GM23248 (cell line): ENCODE measurements at regions not wholly inside any gene's neighbourhood (a gene's known extent, or its start where the extent isn't known, plus 50 kb on each side); places are given as distances from the start of the nearest gene placed in this dataset.

Source experiments
- DNase-seq: peaks from one replicate; pipeline ENCODE4 v3.0.0-alpha.2; 2015
- H2AFZ ChIP-seq: fragments of 200-600 bp; sonication (generic); 2 replicates; pipeline ENCODE4 v1.6.1; 2016; ENCODE audit warnings: antibody characterized with exemption
- H3F3A ChIP-seq: fragments of 200-600 bp; sonication (generic); 2 replicates; pipeline ENCODE4 v1.6.1; 2016; ENCODE audit warnings: mild to moderate bottlenecking, antibody characterized with exemption, mixed run types; ENCODE audit not compliant: insufficient read depth
- H3K27ac ChIP-seq: fragments of 200-600 bp; sonication (generic); 2 replicates; pipeline ENCODE4 v1.5.1; 2016; ENCODE audit warnings: mild to moderate bottlenecking
- H3K27me3 ChIP-seq: fragments of 200-600 bp; sonication (generic); replicated peaks from 2 replicates; pipeline ENCODE4 v1.6.1; 2016; ENCODE audit warnings: mild to moderate bottlenecking; ENCODE audit not compliant: insufficient read depth
- H3K36me3 ChIP-seq: fragments of 200-600 bp; sonication (generic); 2 replicates; pipeline ENCODE4 v1.6.1; 2016; ENCODE audit warnings: low read depth, mild to moderate bottlenecking
- H3K4me1 ChIP-seq: fragments of 200-600 bp; sonication (generic); 2 replicates; pipeline ENCODE4 v1.6.1; 2016; ENCODE audit warnings: mild to moderate bottlenecking; ENCODE audit not compliant: insufficient read depth
- H3K4me2 ChIP-seq: fragments of 200-600 bp; sonication (generic); one replicate; pipeline ENCODE4 v1.6.1; 2016; ENCODE audit warnings: mild to moderate bottlenecking; ENCODE audit not compliant: unreplicated experiment
- H3K4me3 ChIP-seq: fragments of 200-600 bp; sonication (generic); 2 replicates; pipeline ENCODE4 v1.5.1; 2016; ENCODE audit warnings: mild to moderate bottlenecking
- H3K79me2 ChIP-seq: fragments of 200-600 bp; sonication (generic); 2 replicates; pipeline ENCODE4 v1.6.1; 2016; ENCODE audit warnings: mild to moderate bottlenecking; ENCODE audit not compliant: insufficient read depth
- H3K9ac ChIP-seq: fragments of 200-600 bp; sonication (generic); 2 replicates; pipeline ENCODE4 v1.6.1; 2016; ENCODE audit warnings: mild to moderate bottlenecking
- H3K9me2 ChIP-seq: fragments of 200-600 bp; sonication (generic); 2 replicates; pipeline ENCODE4 v1.6.1; 2016; ENCODE audit warnings: mixed run types, mild to moderate bottlenecking, moderate library complexity; ENCODE audit not compliant: insufficient read depth
- H3K9me3 ChIP-seq: fragments of 200-600 bp; sonication (generic); one replicate; pipeline ENCODE4 v1.6.1; 2017; ENCODE audit warnings: low read depth
- H4K20me1 ChIP-seq: fragments of 200-600 bp; sonication (generic); 2 replicates; pipeline ENCODE4 v1.6.0; 2016; ENCODE audit not compliant: insufficient read depth
- EZH2 ChIP-seq: fragments of 200-600 bp; sonication (generic); IDR thresholded peaks from 2 replicates; pipeline ENCODE4 v1.6.1; 2018; ENCODE audit warnings: antibody characterized with exemption, mild to moderate bottlenecking; ENCODE audit not compliant: insufficient read depth, poor library complexity, severe bottlenecking
- EZH2phosphoT487 ChIP-seq: fragments of 200-600 bp; sonication (generic); IDR thresholded peaks from 2 replicates; pipeline ENCODE4 v1.6.1; 2018; ENCODE audit warnings: antibody characterized with exemption, moderate library complexity, mild to moderate bottlenecking, low read depth; ENCODE audit not compliant: insufficient read depth
- WGBS, 2 experiments: methylation state at CpG; one replicate each; pipeline ENCODE4 v1.1.6; 2015 to 2017; ENCODE audit warnings: low lambda C conversion rate in 2 of 2, low coverage in 1 of 2; ENCODE audit errors: missing lambda C conversion rate in 2 of 2; 5-methylcytosine and 5-hydroxymethylcytosine counted together
- in situ Hi-C: fragments of 300-500 bp; cut with MboI; formaldehyde crosslinking; loops from 2 replicates; pipeline ENCODE4 v1.15.0; 2020

- Histone ChIP-seq H3K9me3 (no peaks in the 10 kb centered on the region), H3K9me2 (no peaks in the 10 kb centered on the region), H3K4me1 (no peaks in the 10 kb centered on the region), H3K36me3 (no peaks in the 10 kb centered on the region), H3K79me2 (no peaks in the 10 kb centered on the region), H2AFZ (no peak overlapping the region), H3K4me2 (no peak overlapping the region), H3K27me3 (no peaks in the 10 kb centered on the region), H3K4me3 (no peak overlapping the region), H3K27ac (no peak overlapping the region), H3K9ac (no peak overlapping the region), H4K20me1 (no peaks in the 10 kb centered on the region), H3F3A (no peaks in the 10 kb centered on the region)
- DNase-seq = no peak
- TF ChIP-seq EZH2 = no peak
- TF ChIP-seq EZH2phosphoT487 = no peak
- in situ Hi-C loops = no loop called here
- 18 to 22% methylated on average over 5 of the region's 5 CpGs for WGBS, 2 experiments
Observed at GRCh38 chr5:82749461-82749820, 327.8 kb downstream of the TMEM167A start.

GRCh38 chr5:82748688-82749460 lies 328.3 kb downstream of the TMEM167A start:
- Histone ChIP-seq H3K4me3 (no peak overlapping the region), H3K27me3 (no peaks in the 10 kb centered on the region), H3K9ac (no peak overlapping the region), H3K79me2 (no peaks in the 10 kb centered on the region), H3K4me2 (no peak overlapping the region), H3K9me2 (no peaks in the 10 kb centered on the region), H2AFZ (no peak overlapping the region), H3K36me3 (no peaks in the 10 kb centered on the region), H3K4me1 (no peaks in the 10 kb centered on the region), H3F3A (no peaks in the 10 kb centered on the region), H3K27ac (no peak overlapping the region), H3K9me3 (no peaks in the 10 kb centered on the region), H4K20me1 (no peaks in the 10 kb centered on the region)
- no peak for DNase-seq
- in situ Hi-C loops = no loop called here
- TF ChIP-seq EZH2phosphoT487 = no peak
- TF ChIP-seq EZH2 = no peak
- 51 to 52% methylated on average over 8 of the region's 8 CpGs for WGBS, 2 experiments

- no peak overlapping the region for H2AFZ ChIP-seq
- no peaks in the 10 kb centered on the region for H3K9me3 ChIP-seq
- no peak overlapping the region for H3K27ac ChIP-seq
- no peaks in the 10 kb centered on the region for H3K27me3 ChIP-seq
- H3K4me3 ChIP-seq = no peak overlapping the region
- no peaks in the 10 kb centered on the region for H3K4me1 ChIP-seq
- H3K79me2 ChIP-seq = no peaks in the 10 kb centered on the region
- in situ Hi-C loops = no loop called here
- H3K4me2 ChIP-seq = no peak overlapping the region
- H4K20me1 ChIP-seq = no peaks in the 10 kb centered on the region
- H3K36me3 ChIP-seq = no peaks in the 10 kb centered on the region
- WGBS, 2 experiments = 56 to 70% methylated on average over 2 of the region's 2 CpGs
- no peak overlapping the region for H3K9ac ChIP-seq
- no peaks in the 10 kb centered on the region for H3K9me2 ChIP-seq
- no peak for DNase-seq
- no peaks in the 10 kb centered on the region for H3F3A ChIP-seq
- TF ChIP-seq EZH2phosphoT487 (no peak), EZH2 (no peak)
Observed at GRCh38 chr5:82747986-82748385, 329.2 kb downstream of the TMEM167A start.

- Histone ChIP-seq H3K36me3 (no peaks in the 10 kb centered on the region), H3K9me3 (no peaks in the 10 kb centered on the region), H3F3A (no peaks in the 10 kb centered on the region), H3K9ac (no peak overlapping the region), H3K79me2 (no peaks in the 10 kb centered on the region), H3K27ac (no peak overlapping the region), H2AFZ (no peak overlapping the region), H3K4me1 (no peaks in the 10 kb centered on the region), H3K9me2 (no peaks in the 10 kb centered on the region), H4K20me1 (no peaks in the 10 kb centered on the region), H3K4me3 (no peak overlapping the region), H3K27me3 (no peaks in the 10 kb centered on the region), H3K4me2 (no peak overlapping the region)
- in situ Hi-C loops = no loop called here
- 44 to 45% methylated on average over 2 of the region's 2 CpGs for WGBS, 2 experiments
- no peak for DNase-seq
- no peak for TF ChIP-seq EZH2phosphoT487
- no peak for TF ChIP-seq EZH2
Observed at GRCh38 chr5:82745016-82745415, 332.2 kb downstream of the TMEM167A start.
